SK-N-SH (cell line): ENCODE measurements at regions not wholly inside any gene's neighbourhood (a gene's known extent, or its start where the extent isn't known, plus 50 kb on each side); places are given as distances from the start of the nearest gene placed in this dataset.

Experiments
- CTCF ChIA-PET: fragments of 300-600, 350-600 bp; formaldehyde crosslinking; extraction: SDS; loops from one replicate; lab custom pipeline; 2021; lab: Yijun Ruan, JAX
- POLR2A ChIA-PET: fragments of 350-600 bp; sonication (Branson Sonifier 250); formaldehyde crosslinking; extraction: SDS; loops from one replicate; lab custom pipeline; 2020; ENCODE audit warnings: antibody characterized with exemption, inconsistent platforms; lab: Yijun Ruan, JAX
- DNase-seq: peaks from one replicate; pipeline ENCODE4 v3.0.0; 2012
- H2AFZ ChIP-seq: fragments of 200-600 bp; sonication (generic); 2 replicates; pipeline ENCODE4 v1.8.1; 2016; ENCODE audit warnings: antibody characterized with exemption, mild to moderate bottlenecking, low read depth
- H3F3A ChIP-seq: fragments of 200-600 bp; sonication (generic); replicated peaks from 2 replicates; pipeline ENCODE3; 2016; ENCODE audit warnings: antibody characterized with exemption, mild to moderate bottlenecking; ENCODE audit not compliant: insufficient read depth
- H3K27ac ChIP-seq, 2 experiments: fragments of 200-500 bp in 1 of 2; fragments of 200-600 bp in 1 of 2; sonication (Bioruptor generic) in 1 of 2; sonication (generic), shearing (Covaris generic) in 1 of 2; 2 replicates each; pipeline versions ENCODE4 v1.5.1 to v1.6.1; 2014 to 2016; ENCODE audit warnings: low read depth in 2 of 2, inconsistent platforms in 1 of 2, low read length in 1 of 2, mild to moderate bottlenecking in 1 of 2, mixed read lengths in 1 of 2
- H3K27me3 ChIP-seq: fragments of 200-600 bp; sonication (generic), shearing (Covaris generic); 2 replicates; pipeline ENCODE4 v1.6.1; 2016; ENCODE audit warnings: mixed run types; ENCODE audit not compliant: insufficient read depth
- H3K36me3 ChIP-seq, 2 experiments: fragments of 200-500 bp in 1 of 2; fragments of 200-600 bp in 1 of 2; sonication (Bioruptor generic) in 1 of 2; sonication (generic) in 1 of 2; replicated peaks in 1 of 2; 2 replicates each; pipeline versions ENCODE3 to v1.5.1; 2014 to 2016; ENCODE audit warnings: low read length in 1 of 2, mild to moderate bottlenecking in 1 of 2; ENCODE audit not compliant: insufficient read depth in 2 of 2, control insufficient read depth in 1 of 2
- H3K4me1 ChIP-seq, 2 experiments: fragments of 200-500 bp in 1 of 2; fragments of 200-600 bp in 1 of 2; sonication (Bioruptor generic) in 1 of 2; sonication (generic), shearing (Covaris generic) in 1 of 2; 2 replicates each; pipeline versions ENCODE4 v1.5.1 to v1.6.1; 2014 to 2016; ENCODE audit warnings: low read depth in 1 of 2, low read length in 1 of 2, mixed run types in 1 of 2; ENCODE audit not compliant: insufficient read depth in 2 of 2, control insufficient read depth in 1 of 2
- H3K4me2 ChIP-seq: fragments of 200-600 bp; sonication (generic), shearing (Covaris generic); 2 replicates; pipeline ENCODE4 v1.6.1; 2017; ENCODE audit warnings: mixed run types
- H3K4me3 ChIP-seq, 2 experiments: fragments of 200-500 bp in 1 of 2; fragments of 200-600 bp in 1 of 2; sonication (Bioruptor generic) in 1 of 2; sonication (generic), shearing (Covaris generic) in 1 of 2; 2 replicates each; pipeline versions ENCODE4 v1.5.1 to v1.8.1; 2014 to 2016; ENCODE audit warnings: low read depth in 2 of 2, inconsistent platforms in 1 of 2, low read length in 1 of 2, mild to moderate bottlenecking in 1 of 2, mixed read lengths in 1 of 2, moderate library complexity in 1 of 2
- H3K79me2 ChIP-seq: fragments of 200-600 bp; sonication (generic); 2 replicates; pipeline ENCODE4 v1.8.1; 2017; ENCODE audit warnings: mild to moderate bottlenecking; ENCODE audit not compliant: insufficient read depth
- H3K9ac ChIP-seq: fragments of 200-600 bp; sonication (generic); 2 replicates; pipeline ENCODE4 v1.6.1; 2017; ENCODE audit warnings: mixed run types
- H3K9me2 ChIP-seq: fragments of 200-600 bp; sonication (generic); 2 replicates; pipeline ENCODE4 v1.6.1; 2017; ENCODE audit warnings: mixed run types
- H3K9me3 ChIP-seq: fragments of 200-600 bp; sonication (generic); 2 replicates; pipeline ENCODE4 v1.6.1; 2017; ENCODE audit warnings: mixed run types, mild to moderate bottlenecking, moderate library complexity
- H4K20me1 ChIP-seq: fragments of 200-600 bp; sonication (generic); 2 replicates; pipeline ENCODE4 v1.6.1; 2017; ENCODE audit warnings: mild to moderate bottlenecking, mixed run types; ENCODE audit not compliant: insufficient read depth
- CHD2 ChIP-seq: fragments of 150-350 bp; IDR thresholded peaks from 2 replicates; pipeline ENCODE4 v1.6.1; 2018; ENCODE audit warnings: low read length; ENCODE audit not compliant: partially characterized antibody
- CTCF ChIP-seq: fragments of 200-600 bp; sonication (generic); IDR thresholded peaks from 2 replicates; pipeline ENCODE4 v1.6.1; 2017; ENCODE audit warnings: antibody characterized with exemption, mild to moderate bottlenecking, moderate library complexity
- ELF1 ChIP-seq: IDR thresholded peaks from 2 replicates; pipeline ENCODE4 v1.4.0; 2012
- EZH2phosphoT487 ChIP-seq: fragments of 200-600 bp; sonication (generic); IDR thresholded peaks from 2 replicates; pipeline ENCODE4 v1.6.1; 2017; ENCODE audit warnings: low read depth, mixed run types, mild to moderate bottlenecking, antibody characterized with exemption, moderate library complexity, borderline replicate concordance
- FOSL2 ChIP-seq: IDR thresholded peaks from 2 replicates; pipeline ENCODE4 v1.4.0; 2012; ENCODE audit warnings: low read depth, mild to moderate bottlenecking, moderate library complexity, borderline replicate concordance
- GABPA ChIP-seq: IDR thresholded peaks from 2 replicates; pipeline ENCODE4 v1.4.0; 2012; ENCODE audit warnings: low read depth, mild to moderate bottlenecking
- GATA2 ChIP-seq: sonication (generic); formaldehyde crosslinking; IDR thresholded peaks from 2 replicates; pipeline ENCODE4 v1.5.0; 2020; ENCODE audit warnings: mild to moderate bottlenecking, missing genetic modification reagents
- IRF3 ChIP-seq: fragments of 150-350 bp; IDR thresholded peaks from 2 replicates; pipeline ENCODE4 v1.6.1; 2016; ENCODE audit warnings: mild to moderate bottlenecking, low read depth, low read length
- MEF2A ChIP-seq: IDR thresholded peaks from 2 replicates; pipeline ENCODE4 v1.4.0; 2012; ENCODE audit warnings: low read depth, borderline replicate concordance
- MXI1 ChIP-seq: IDR thresholded peaks from 2 replicates; pipeline ENCODE4 v1.6.1; 2012; ENCODE audit warnings: mild to moderate bottlenecking, low read depth, low read length, improper control_type of control experiment
- NFIC ChIP-seq: IDR thresholded peaks from 2 replicates; pipeline ENCODE4 v1.4.0; 2012; ENCODE audit warnings: borderline replicate concordance
- RCOR1 ChIP-seq: fragments of 150-350 bp; IDR thresholded peaks from 2 replicates; pipeline ENCODE4 v1.6.1; 2017; ENCODE audit warnings: antibody characterized with exemption, low read length
- RFX5 ChIP-seq: IDR thresholded peaks from 2 replicates; pipeline ENCODE4 v1.6.1; 2012; ENCODE audit warnings: mild to moderate bottlenecking, improper control_type of control experiment, low read length
- SIN3A ChIP-seq: IDR thresholded peaks from 2 replicates; pipeline ENCODE4 v1.6.1; 2012; ENCODE audit warnings: low read depth, mild to moderate bottlenecking, low read length, moderate library complexity, borderline replicate concordance
- USF1 ChIP-seq: IDR thresholded peaks from 2 replicates; pipeline ENCODE4 v1.4.0; 2012; ENCODE audit warnings: low read depth, borderline replicate concordance
- USF2 ChIP-seq: fragments of 150-350 bp; IDR thresholded peaks from 2 replicates; pipeline ENCODE4 v1.6.1; 2017; ENCODE audit warnings: antibody characterized with exemption, low read length, low read depth, borderline replicate concordance
- YY1 ChIP-seq: IDR thresholded peaks from 2 replicates; pipeline ENCODE4 v1.4.0; 2012; ENCODE audit warnings: low read depth, mild to moderate bottlenecking
- ZBTB33 ChIP-seq: IDR thresholded peaks from 2 replicates; pipeline ENCODE4 v1.4.0; 2012; ENCODE audit warnings: low read depth, borderline replicate concordance
- WGBS: methylation state at CpG from one replicate; pipeline ENCODE4 v1.1.6; 2017; ENCODE audit warnings: low lambda C conversion rate; 5-methylcytosine and 5-hydroxymethylcytosine counted together

GRCh38 chr3:16114429-16114828 lies 60.1 kb upstream of the GALNT15 start:
- H3K9me2 ChIP-seq: no peaks in the 10 kb centered on the region
- DNase-seq: no peak
- POLR2A ChIA-PET: no interaction called here
- H3F3A ChIP-seq: peaks cover 26% of the 10 kb centered on the region
- no peaks in the 10 kb centered on the region for H3K27me3 ChIP-seq
- H3K9me3 ChIP-seq: no peaks in the 10 kb centered on the region
- no peak overlapping the region for H3K9ac ChIP-seq
- 64% methylated on average over 2 of the region's 2 CpGs for WGBS
- H3K36me3 ChIP-seq: no peaks in the 10 kb centered on the region
- no peaks in the 10 kb centered on the region for H3K79me2 ChIP-seq
- peaks cover 0 to 5% of the 10 kb centered on the region in 2 experiments; a peak in 1 of 4 replicates for H3K4me1 ChIP-seq
- H3K27ac ChIP-seq: peak overlapping the region in 1 of 2 experiments; percentile 80; a peak in 2 of 4 replicates
- H4K20me1 ChIP-seq: no peaks in the 10 kb centered on the region
- no peak overlapping the region for H2AFZ ChIP-seq
- no peak for TF ChIP-seq RFX5
- TF ChIP-seq IRF3: no peak
- no peak for TF ChIP-seq CHD2
- no peak for TF ChIP-seq RCOR1
- no peak for TF ChIP-seq USF1
- TF ChIP-seq FOSL2: no peak
- CTCF ChIA-PET: no interaction called here
- H3K4me2 ChIP-seq: no peak overlapping the region
- no peak overlapping the region for H3K4me3 ChIP-seq

GRCh38 chr3:16114930-16115329 lies 59.5 kb upstream of the GALNT15 start:
- H3K79me2 ChIP-seq: no peaks in the 10 kb centered on the region
- H3K4me3 ChIP-seq: no peak overlapping the region
- no peaks in the 10 kb centered on the region for H3K27me3 ChIP-seq
- no peaks in the 10 kb centered on the region for H3K9me2 ChIP-seq
- POLR2A ChIA-PET: no interaction called here
- H3K36me3 ChIP-seq: no peaks in the 10 kb centered on the region
- H3K4me1 ChIP-seq: peaks cover 0 to 5% of the 10 kb centered on the region in 2 experiments; a peak in 2 of 4 replicates
- no peaks in the 10 kb centered on the region for H4K20me1 ChIP-seq
- WGBS: 75% methylated on average over 3 of the region's 3 CpGs
- TF ChIP-seq CHD2: no peak
- no peak for TF ChIP-seq SIN3A
- TF ChIP-seq YY1: no peak
- TF ChIP-seq NFIC: no peak
- TF ChIP-seq RFX5: no peak
- no peak for TF ChIP-seq CTCF
- no peak for TF ChIP-seq ZBTB33
- no peak for TF ChIP-seq USF1
- TF ChIP-seq MEF2A: no peak
- TF ChIP-seq EZH2phosphoT487: no peak
- no peak for TF ChIP-seq ELF1
- TF ChIP-seq GABPA: no peak
- no peak for TF ChIP-seq USF2
- no peak for TF ChIP-seq MXI1
- no peak for TF ChIP-seq GATA2 (CRISPR knock-in tag)
- TF ChIP-seq, all 33 proteins: peak for 0
- Histone ChIP-seq H3K27ac (peak overlapping the region in 1 of 2 experiments; percentile 80; a peak in 1 of 4 replicates), H3F3A (peaks cover 26% of the 10 kb centered on the region), H3K4me2 (no peak overlapping the region), H3K9ac (no peak overlapping the region), H3K9me3 (no peaks in the 10 kb centered on the region), H2AFZ (no peak overlapping the region)
- CTCF ChIA-PET: interaction anchor here (0.6 kb wide), 1 partner anchor 623 kb away, joined by 3 read pairs; no protein-coding TSS in a partner anchor
- DNase-seq: no peak
